ENCODE measurements at regions not wholly inside any gene's neighbourhood (a gene's known extent, or its start where the extent isn't known, plus 50 kb on each side); places are given as distances from the start of the nearest gene placed in this dataset.

DNA sequence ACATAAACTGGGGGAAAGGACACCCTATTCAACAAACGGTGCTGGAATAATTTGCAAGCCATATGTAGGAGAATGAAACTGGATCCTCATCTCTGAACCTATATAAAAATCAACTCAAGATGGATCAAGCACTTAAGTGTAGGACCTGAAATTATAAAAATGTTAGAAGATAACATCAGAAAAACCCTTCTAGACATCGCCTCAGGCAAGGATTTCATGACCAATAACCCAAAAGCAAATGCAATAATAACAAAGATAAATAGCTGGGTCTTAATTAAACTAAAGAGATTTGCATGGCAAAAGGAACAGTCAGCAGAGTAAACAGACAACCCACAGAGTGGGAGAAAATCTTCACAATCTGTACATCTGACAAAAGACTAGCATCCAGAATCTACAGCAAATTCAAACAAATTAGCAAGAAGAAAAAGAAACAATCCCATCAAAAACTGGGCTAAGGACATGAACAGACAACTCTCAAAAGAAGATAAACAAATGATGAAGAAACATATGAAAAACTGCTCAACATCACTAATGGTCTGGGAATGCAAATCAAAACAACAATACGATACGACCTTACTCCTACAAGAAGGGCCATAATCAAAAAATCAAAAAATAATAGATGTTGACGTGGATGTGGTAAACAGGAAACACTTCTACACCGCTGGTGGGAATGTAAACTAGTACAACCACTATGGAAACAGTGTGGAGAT, 408.7 kb downstream of the CNTN6 start:
- H3K9me3 ChIP-seq (ENCODE audit: low read depth, low read length, poor library complexity, severe bottlenecking), result no peaks in the 10 kb centered on the region
- DNase-seq (ENCODE audit: low spot score), result no peak
- H3K27ac ChIP-seq (ENCODE audit: low read depth, low read length, poor library complexity, severe bottlenecking), result no peak overlapping the region
- intact Hi-C loops (cut with micrococcal nuclease; ENCODE audit: unreplicated experiment), result no loop called here
- H3K27me3 ChIP-seq (replicated peaks; ENCODE audit: insufficient read depth, low read depth, low read length, poor library complexity), result no peaks in the 10 kb centered on the region
- H3K4me1 ChIP-seq (ENCODE audit: insufficient read depth, low read length, poor library complexity, severe bottlenecking), result peaks cover 6% of the 10 kb centered on the region
- H3K36me3 ChIP-seq (ENCODE audit: insufficient read depth, low read length, poor library complexity, severe bottlenecking), result no peaks in the 10 kb centered on the region
- TF ChIP-seq EZH2 (IDR thresholded peaks at IDR 0.05; ENCODE audit: borderline replicate concordance, low read depth, low read length, poor library complexity, severe bottlenecking), result no peak
- TF ChIP-seq, protein P1, sequence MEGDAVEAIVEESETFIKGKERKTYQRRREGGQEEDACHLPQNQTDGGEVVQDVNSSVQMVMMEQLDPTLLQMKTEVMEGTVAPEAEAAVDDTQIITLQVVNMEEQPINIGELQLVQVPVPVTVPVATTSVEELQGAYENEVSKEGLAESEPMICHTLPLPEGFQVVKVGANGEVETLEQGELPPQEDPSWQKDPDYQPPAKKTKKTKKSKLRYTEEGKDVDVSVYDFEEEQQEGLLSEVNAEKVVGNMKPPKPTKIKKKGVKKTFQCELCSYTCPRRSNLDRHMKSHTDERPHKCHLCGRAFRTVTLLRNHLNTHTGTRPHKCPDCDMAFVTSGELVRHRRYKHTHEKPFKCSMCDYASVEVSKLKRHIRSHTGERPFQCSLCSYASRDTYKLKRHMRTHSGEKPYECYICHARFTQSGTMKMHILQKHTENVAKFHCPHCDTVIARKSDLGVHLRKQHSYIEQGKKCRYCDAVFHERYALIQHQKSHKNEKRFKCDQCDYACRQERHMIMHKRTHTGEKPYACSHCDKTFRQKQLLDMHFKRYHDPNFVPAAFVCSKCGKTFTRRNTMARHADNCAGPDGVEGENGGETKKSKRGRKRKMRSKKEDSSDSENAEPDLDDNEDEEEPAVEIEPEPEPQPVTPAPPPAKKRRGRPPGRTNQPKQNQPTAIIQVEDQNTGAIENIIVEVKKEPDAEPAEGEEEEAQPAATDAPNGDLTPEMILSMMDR (conservative IDR thresholded peaks at IDR 0.05; ENCODE audit: low read depth, low read length), result no peak
- no peak overlapping the region for H3K4me3 ChIP-seq (ENCODE audit: low read depth, low read length, poor library complexity, severe bottlenecking)
- POLR2A ChIA-PET (ENCODE audit: low non-redundant PET), result no interaction called here
- CTCF ChIA-PET, result no interaction called here
- BruUV-seq (replicated peaks), result no TSS peak

DNA sequence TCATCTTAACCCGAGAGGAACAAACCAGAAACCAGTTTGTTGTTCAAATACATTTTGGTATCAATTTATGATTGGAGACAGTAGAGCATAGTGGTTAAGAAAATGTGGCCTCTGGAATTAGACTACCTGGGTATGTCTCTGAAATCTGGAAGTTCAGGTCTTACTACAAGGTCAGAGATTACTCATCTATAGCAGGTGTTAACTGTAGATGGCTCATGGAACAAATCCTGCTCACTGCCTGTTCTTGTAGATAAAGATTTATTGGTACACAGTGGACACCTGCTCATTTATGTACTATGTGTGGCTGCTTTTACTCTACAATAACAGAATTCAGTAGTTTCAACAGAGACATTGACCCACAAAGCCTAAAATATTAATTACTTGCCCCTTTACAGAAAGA, 413.3 kb downstream of the CNTN6 start:
- H3K4me3 ChIP-seq (ENCODE audit: low read depth, low read length, poor library complexity, severe bottlenecking), result no peak overlapping the region
- BruUV-seq (replicated peaks), result no TSS peak
- H3K27me3 ChIP-seq (replicated peaks; ENCODE audit: insufficient read depth, low read depth, low read length, poor library complexity), result no peaks in the 10 kb centered on the region
- intact Hi-C loops (cut with micrococcal nuclease; ENCODE audit: unreplicated experiment), result no loop called here
- H3K9me3 ChIP-seq (ENCODE audit: low read depth, low read length, poor library complexity, severe bottlenecking), result no peaks in the 10 kb centered on the region
- no peak for TF ChIP-seq EZH2 (IDR thresholded peaks at IDR 0.05; ENCODE audit: borderline replicate concordance, low read depth, low read length, poor library complexity, severe bottlenecking)
- TF ChIP-seq, protein P1 (conservative IDR thresholded peaks at IDR 0.05; ENCODE audit: low read depth, low read length), result no peak
- DNase-seq (ENCODE audit: low spot score), result no peak
- ChIA-PET CTCF (no interaction called here), POLR2A (ENCODE audit: low non-redundant PET) (no interaction called here)
- H3K27ac ChIP-seq (ENCODE audit: low read depth, low read length, poor library complexity, severe bottlenecking), result no peak overlapping the region
- no peaks in the 10 kb centered on the region for H3K36me3 ChIP-seq (ENCODE audit: insufficient read depth, low read length, poor library complexity, severe bottlenecking)
- H3K4me1 ChIP-seq (ENCODE audit: insufficient read depth, low read length, poor library complexity, severe bottlenecking), result no peaks in the 10 kb centered on the region

DNA sequence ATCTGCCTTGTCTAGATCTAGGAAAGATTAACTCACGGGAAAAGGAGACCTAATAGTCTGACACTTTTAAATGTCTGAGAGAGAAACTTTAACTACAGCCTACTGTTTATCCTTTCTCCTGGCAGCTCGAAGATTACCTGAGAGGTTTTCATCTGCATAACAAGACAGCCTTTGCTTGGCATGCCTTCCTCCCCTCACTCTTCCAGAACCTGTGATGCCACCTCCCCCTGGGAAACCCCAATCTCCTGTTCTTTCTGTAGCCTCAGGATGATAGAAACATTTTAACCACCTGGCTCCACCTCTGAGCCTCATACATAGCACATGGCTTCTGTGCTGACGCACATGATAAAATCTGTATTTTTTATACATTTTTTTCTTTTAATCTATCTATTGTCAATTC, 420.8 kb downstream of the CNTN6 start:
- no peak for DNase-seq (ENCODE audit: low spot score)
- BruUV-seq (replicated peaks), result no TSS peak
- intact Hi-C loops (cut with micrococcal nuclease; ENCODE audit: unreplicated experiment), result no loop called here
- TF ChIP-seq EZH2 (IDR thresholded peaks at IDR 0.05; ENCODE audit: borderline replicate concordance, low read depth, low read length, poor library complexity, severe bottlenecking), result no peak
- TF ChIP-seq, protein P1 (conservative IDR thresholded peaks at IDR 0.05; ENCODE audit: low read depth, low read length), result no peak
- Histone ChIP-seq H3K4me1 (ENCODE audit: insufficient read depth, low read length, poor library complexity, severe bottlenecking) (no peaks in the 10 kb centered on the region), H3K4me3 (ENCODE audit: low read depth, low read length, poor library complexity, severe bottlenecking) (no peak overlapping the region), H3K9me3 (ENCODE audit: low read depth, low read length, poor library complexity, severe bottlenecking) (no peaks in the 10 kb centered on the region), H3K27ac (ENCODE audit: low read depth, low read length, poor library complexity, severe bottlenecking) (no peak overlapping the region), H3K36me3 (ENCODE audit: insufficient read depth, low read length, poor library complexity, severe bottlenecking) (no peaks in the 10 kb centered on the region), H3K27me3 (replicated peaks; ENCODE audit: insufficient read depth, low read depth, low read length, poor library complexity) (no peaks in the 10 kb centered on the region)
- ChIA-PET POLR2A (ENCODE audit: low non-redundant PET) (no interaction called here), CTCF (no interaction called here)

All from A673 (cell line).